ENCODE measurements at regions not wholly inside any gene's neighbourhood (a gene's known extent, or its start where the extent isn't known, plus 50 kb on each side); places are given as distances from the start of the nearest gene placed in this dataset.

GRCh38 chr1:104402178-104402577 lies 652.5 kb downstream of the AMY1C start:
- Histone ChIP-seq H3K4me3 (ENCODE audit: low read length) (no peak overlapping the region), H3K4me1 (ENCODE audit: control insufficient read depth, low read depth, low read length) (no peaks in the 10 kb centered on the region), H3K36me3 (ENCODE audit: control insufficient read depth, low read depth, low read length) (no peaks in the 10 kb centered on the region), H3K9me3 (ENCODE audit: control insufficient read depth, low read depth, low read length) (no peaks in the 10 kb centered on the region), H3K27me3 (ENCODE audit: control insufficient read depth, insufficient read depth, low read length) (no peaks in the 10 kb centered on the region), H3K9ac (ENCODE audit: low read length) (no peak overlapping the region), H3K27ac (ENCODE audit: low read length) (no peak overlapping the region)

GRCh38 chr1:104403883-104404282 lies 654.2 kb downstream of the AMY1C start:
- no peaks in the 10 kb centered on the region for H3K9me3 ChIP-seq (ENCODE audit: control insufficient read depth, low read depth, low read length)
- no peak overlapping the region for H3K27ac ChIP-seq (ENCODE audit: low read length)
- no peaks in the 10 kb centered on the region for H3K4me1 ChIP-seq (ENCODE audit: control insufficient read depth, low read depth, low read length)
- no peak overlapping the region for H3K4me3 ChIP-seq (ENCODE audit: low read length)
- H3K9ac ChIP-seq (ENCODE audit: low read length) = no peak overlapping the region
- H3K36me3 ChIP-seq (ENCODE audit: control insufficient read depth, low read depth, low read length) = no peaks in the 10 kb centered on the region
- H3K27me3 ChIP-seq (ENCODE audit: control insufficient read depth, insufficient read depth, low read length) = no peaks in the 10 kb centered on the region

- no peak overlapping the region for H3K9ac ChIP-seq (ENCODE audit: low read length)
- no peak overlapping the region for H3K27ac ChIP-seq (ENCODE audit: low read length)
- no peaks in the 10 kb centered on the region for H3K36me3 ChIP-seq (ENCODE audit: control insufficient read depth, low read depth, low read length)
- no peaks in the 10 kb centered on the region for H3K4me1 ChIP-seq (ENCODE audit: control insufficient read depth, low read depth, low read length)
- H3K9me3 ChIP-seq (ENCODE audit: control insufficient read depth, low read depth, low read length) = no peaks in the 10 kb centered on the region
- no peaks in the 10 kb centered on the region for H3K27me3 ChIP-seq (ENCODE audit: control insufficient read depth, insufficient read depth, low read length)
- no peak overlapping the region for H3K4me3 ChIP-seq (ENCODE audit: low read length)
Measured at GRCh38 chr1:104406728-104407127, 657.0 kb downstream of the AMY1C start.

- H3K4me3 ChIP-seq (ENCODE audit: low read length) = no peak overlapping the region
- H3K4me1 ChIP-seq (ENCODE audit: control insufficient read depth, low read depth, low read length) = no peaks in the 10 kb centered on the region
- no peak overlapping the region for H3K9ac ChIP-seq (ENCODE audit: low read length)
- no peaks in the 10 kb centered on the region for H3K9me3 ChIP-seq (ENCODE audit: control insufficient read depth, low read depth, low read length)
- H3K27me3 ChIP-seq (ENCODE audit: control insufficient read depth, insufficient read depth, low read length) = no peaks in the 10 kb centered on the region
- no peaks in the 10 kb centered on the region for H3K36me3 ChIP-seq (ENCODE audit: control insufficient read depth, low read depth, low read length)
- no peak overlapping the region for H3K27ac ChIP-seq (ENCODE audit: low read length)
Measured at GRCh38 chr1:104408268-104408667, 658.6 kb downstream of the AMY1C start.

- H3K27ac ChIP-seq (ENCODE audit: low read length) = no peak overlapping the region
- no peaks in the 10 kb centered on the region for H3K36me3 ChIP-seq (ENCODE audit: control insufficient read depth, low read depth, low read length)
- H3K4me3 ChIP-seq (ENCODE audit: low read length) = no peak overlapping the region
- H3K27me3 ChIP-seq (ENCODE audit: control insufficient read depth, insufficient read depth, low read length) = no peaks in the 10 kb centered on the region
- H3K4me1 ChIP-seq (ENCODE audit: control insufficient read depth, low read depth, low read length) = no peaks in the 10 kb centered on the region
- no peaks in the 10 kb centered on the region for H3K9me3 ChIP-seq (ENCODE audit: control insufficient read depth, low read depth, low read length)
- no peak overlapping the region for H3K9ac ChIP-seq (ENCODE audit: low read length)
Measured at GRCh38 chr1:104435255-104435654, 685.6 kb downstream of the AMY1C start.

- Histone ChIP-seq H3K27me3 (ENCODE audit: control insufficient read depth, insufficient read depth, low read length) (no peaks in the 10 kb centered on the region), H3K36me3 (ENCODE audit: control insufficient read depth, low read depth, low read length) (no peaks in the 10 kb centered on the region), H3K9ac (ENCODE audit: low read length) (no peak overlapping the region), H3K4me1 (ENCODE audit: control insufficient read depth, low read depth, low read length) (no peaks in the 10 kb centered on the region), H3K9me3 (ENCODE audit: control insufficient read depth, low read depth, low read length) (no peaks in the 10 kb centered on the region), H3K4me3 (ENCODE audit: low read length) (no peak overlapping the region), H3K27ac (ENCODE audit: low read length) (no peak overlapping the region)
Measured at GRCh38 chr1:104440011-104440410, 690.3 kb downstream of the AMY1C start.

- no peaks in the 10 kb centered on the region for H3K4me1 ChIP-seq (ENCODE audit: control insufficient read depth, low read depth, low read length)
- H3K4me3 ChIP-seq (ENCODE audit: low read length) = no peak overlapping the region
Measured at GRCh38 chr1:104456724-104457123, 707.0 kb downstream of the AMY1C start.

GRCh38 chr1:104459886-104460285 lies 710.2 kb downstream of the AMY1C start:
- Histone ChIP-seq H3K27ac (ENCODE audit: low read length) (no peak overlapping the region), H3K27me3 (ENCODE audit: control insufficient read depth, insufficient read depth, low read length) (no peaks in the 10 kb centered on the region), H3K4me1 (ENCODE audit: control insufficient read depth, low read depth, low read length) (no peaks in the 10 kb centered on the region), H3K4me3 (ENCODE audit: low read length) (no peak overlapping the region), H3K36me3 (ENCODE audit: control insufficient read depth, low read depth, low read length) (no peaks in the 10 kb centered on the region), H3K9me3 (ENCODE audit: control insufficient read depth, low read depth, low read length) (peaks cover 21% of the 10 kb centered on the region), H3K9ac (ENCODE audit: low read length) (no peak overlapping the region)

More at GRCh38 chr1:104456724-104457123, 707.0 kb downstream of the AMY1C start:
- Histone ChIP-seq H3K27ac (ENCODE audit: low read length) (no peak overlapping the region), H3K36me3 (ENCODE audit: control insufficient read depth, low read depth, low read length) (no peaks in the 10 kb centered on the region), H3K9me3 (ENCODE audit: control insufficient read depth, low read depth, low read length) (peaks cover 30% of the 10 kb centered on the region), H3K9ac (ENCODE audit: low read length) (no peak overlapping the region), H3K27me3 (ENCODE audit: control insufficient read depth, insufficient read depth, low read length) (no peaks in the 10 kb centered on the region)

GRCh38 chr1:104460880-104461279 lies 711.2 kb downstream of the AMY1C start:
- Histone ChIP-seq H3K36me3 (ENCODE audit: control insufficient read depth, low read depth, low read length) (no peaks in the 10 kb centered on the region), H3K27me3 (ENCODE audit: control insufficient read depth, insufficient read depth, low read length) (no peaks in the 10 kb centered on the region), H3K9ac (ENCODE audit: low read length) (no peak overlapping the region), H3K4me1 (ENCODE audit: control insufficient read depth, low read depth, low read length) (no peaks in the 10 kb centered on the region), H3K27ac (ENCODE audit: low read length) (no peak overlapping the region), H3K9me3 (ENCODE audit: control insufficient read depth, low read depth, low read length) (peaks cover 21% of the 10 kb centered on the region), H3K4me3 (ENCODE audit: low read length) (no peak overlapping the region)

- Histone ChIP-seq H3K9ac (ENCODE audit: low read length) (no peak overlapping the region), H3K4me1 (ENCODE audit: control insufficient read depth, low read depth, low read length) (no peaks in the 10 kb centered on the region), H3K36me3 (ENCODE audit: control insufficient read depth, low read depth, low read length) (no peaks in the 10 kb centered on the region), H3K27ac (ENCODE audit: low read length) (no peak overlapping the region), H3K9me3 (ENCODE audit: control insufficient read depth, low read depth, low read length) (peaks cover 12% of the 10 kb centered on the region), H3K4me3 (ENCODE audit: low read length) (no peak overlapping the region), H3K27me3 (ENCODE audit: control insufficient read depth, insufficient read depth, low read length) (no peaks in the 10 kb centered on the region)
Measured at GRCh38 chr1:104463126-104463697, 713.5 kb downstream of the AMY1C start.

GRCh38 chr1:104466068-104466467 lies 716.4 kb downstream of the AMY1C start:
- Histone ChIP-seq H3K9me3 (ENCODE audit: control insufficient read depth, low read depth, low read length) (peaks cover 2% of the 10 kb centered on the region), H3K9ac (ENCODE audit: low read length) (no peak overlapping the region), H3K4me3 (ENCODE audit: low read length) (no peak overlapping the region), H3K36me3 (ENCODE audit: control insufficient read depth, low read depth, low read length) (no peaks in the 10 kb centered on the region), H3K27ac (ENCODE audit: low read length) (no peak overlapping the region), H3K27me3 (ENCODE audit: control insufficient read depth, insufficient read depth, low read length) (no peaks in the 10 kb centered on the region), H3K4me1 (ENCODE audit: control insufficient read depth, low read depth, low read length) (no peaks in the 10 kb centered on the region)

GRCh38 chr1:104467590-104467989 lies 717.9 kb downstream of the AMY1C start:
- Histone ChIP-seq H3K27ac (ENCODE audit: low read length) (no peak overlapping the region), H3K4me3 (ENCODE audit: low read length) (no peak overlapping the region), H3K36me3 (ENCODE audit: control insufficient read depth, low read depth, low read length) (no peaks in the 10 kb centered on the region), H3K27me3 (ENCODE audit: control insufficient read depth, insufficient read depth, low read length) (no peaks in the 10 kb centered on the region), H3K9me3 (ENCODE audit: control insufficient read depth, low read depth, low read length) (peaks cover 2% of the 10 kb centered on the region), H3K4me1 (ENCODE audit: control insufficient read depth, low read depth, low read length) (no peaks in the 10 kb centered on the region), H3K9ac (ENCODE audit: low read length) (no peak overlapping the region)

Data from iPS-18a (cell line).